GM23338 (cell line): ENCODE measurements at regions not wholly inside any gene's neighbourhood (a gene's known extent, or its start where the extent isn't known, plus 50 kb on each side); places are given as distances from the start of the nearest gene placed in this dataset.
A peak's percentile ranks its signal among the peaks of the same experiment; 100 is the strongest.

ENCODE experiments used
- ATAC-seq: fragments of 200-7000 bp; cut with Tn5 transposase; 3 replicates; pipeline ENCODE4 v1.9.1; 2020
- DNase-seq: peaks from one replicate; pipeline ENCODE4 v3.0.0-alpha.2; 2015; ENCODE audit warnings: low spot score
- H2AFZ ChIP-seq: fragments of 200-600 bp; sonication (generic); 2 replicates; pipeline ENCODE4 v1.8.0; 2016; ENCODE audit warnings: antibody characterized with exemption, mild to moderate bottlenecking, moderate library complexity
- H3F3A ChIP-seq: fragments of 200-600 bp; sonication (generic); replicated peaks from 2 replicates; pipeline ENCODE4 v1.8.0; 2017; ENCODE audit warnings: antibody characterized with exemption, mixed run types, low read depth
- H3K27ac ChIP-seq: fragments of 200-600 bp; sonication (generic); 2 replicates; pipeline ENCODE4 v1.6.1; 2016; ENCODE audit warnings: low read depth
- H3K27me3 ChIP-seq: fragments of 200-600 bp; sonication (generic); 2 replicates; pipeline ENCODE4 v1.8.0; 2016; ENCODE audit warnings: mild to moderate bottlenecking, mixed run types, moderate library complexity; ENCODE audit not compliant: insufficient read depth
- H3K36me3 ChIP-seq: fragments of 200-600 bp; sonication (generic); 2 replicates; pipeline ENCODE4 v1.8.0; 2016; ENCODE audit warnings: mild to moderate bottlenecking; ENCODE audit not compliant: insufficient read depth
- H3K4me1 ChIP-seq: fragments of 200-600 bp; sonication (generic); 2 replicates; pipeline ENCODE4 v1.8.0; 2016; ENCODE audit warnings: mild to moderate bottlenecking, moderate library complexity; ENCODE audit not compliant: insufficient read depth
- H3K4me2 ChIP-seq: fragments of 200-600 bp; sonication (generic); 2 replicates; pipeline ENCODE4 v1.7.1; 2017; ENCODE audit warnings: mixed run types
- H3K4me3 ChIP-seq: fragments of 200-600 bp; sonication (generic); 2 replicates; pipeline ENCODE4 v1.6.1; 2016; ENCODE audit warnings: mixed run types
- H3K79me2 ChIP-seq: fragments of 200-600 bp; sonication (generic); replicated peaks from 2 replicates; pipeline ENCODE4 v1.8.0; 2017; ENCODE audit warnings: mild to moderate bottlenecking; ENCODE audit not compliant: insufficient read depth
- H3K9me2 ChIP-seq: fragments of 200-600 bp; sonication (generic); 2 replicates; pipeline ENCODE4 v1.8.0; 2017; ENCODE audit not compliant: insufficient read depth
- H4K20me1 ChIP-seq: fragments of 200-600 bp; sonication (generic); replicated peaks from 2 replicates; pipeline ENCODE4 v1.8.0; 2017; ENCODE audit warnings: mild to moderate bottlenecking; ENCODE audit not compliant: insufficient read depth
- H3K27ac Mint-ChIP-seq: 2 replicates; pipeline ENCODE4 v1.8.0; 2020; ENCODE audit warnings: inconsistent platforms, mild to moderate bottlenecking, moderate library complexity, mixed read lengths
- H3K27me3 Mint-ChIP-seq: 3 replicates; pipeline ENCODE4 v1.8.0; 2022; ENCODE audit warnings: low read depth, mild to moderate bottlenecking, moderate library complexity, mixed read lengths, inconsistent platforms; ENCODE audit not compliant: insufficient read depth, poor library complexity
- H3K36me3 Mint-ChIP-seq: 3 replicates; pipeline ENCODE4 v1.8.0; 2021; ENCODE audit warnings: low read depth, mild to moderate bottlenecking, inconsistent platforms, moderate library complexity, mixed read lengths
- H3K4me1 Mint-ChIP-seq: 3 replicates; pipeline ENCODE4 v1.8.0; 2020; ENCODE audit warnings: mild to moderate bottlenecking, inconsistent platforms, mixed read lengths
- H3K4me3 Mint-ChIP-seq: 3 replicates; pipeline ENCODE4 v1.8.0; 2021; ENCODE audit warnings: moderate library complexity, mild to moderate bottlenecking, inconsistent platforms, mixed read lengths
- H3K9me3 Mint-ChIP-seq: 3 replicates; pipeline ENCODE4 v1.8.0; 2020; ENCODE audit warnings: moderate library complexity, mild to moderate bottlenecking, inconsistent platforms, mixed read lengths
- CREB1 ChIP-seq: fragments of 250-450 bp; sonication (Bioruptor Pico); IDR thresholded peaks from 2 replicates; pipeline ENCODE4 v1.5.0; 2020; ENCODE audit warnings: low read depth, mild to moderate bottlenecking, moderate library complexity
- EZH2 ChIP-seq: fragments of 200-600 bp; sonication (generic); IDR thresholded peaks from one replicate; pipeline ENCODE4 v1.8.0; 2017; ENCODE audit warnings: antibody characterized with exemption, mild to moderate bottlenecking, low read depth; ENCODE audit not compliant: unreplicated experiment
- EZH2phosphoT487 ChIP-seq: fragments of 200-600 bp; sonication (generic); IDR thresholded peaks from one replicate; pipeline ENCODE4 v1.8.1; 2018; ENCODE audit warnings: antibody characterized with exemption; ENCODE audit not compliant: unreplicated experiment
- JUNB ChIP-seq: IDR thresholded peaks from one replicate; pipeline ENCODE4 v1.6.1; 2016; ENCODE audit warnings: antibody characterized with exemption; ENCODE audit not compliant: unreplicated experiment
- POLR2AphosphoS5 ChIP-seq: IDR thresholded peaks from 2 replicates; pipeline ENCODE4 v1.6.1; 2016; ENCODE audit warnings: antibody characterized with exemption, low read depth
- STAT1 ChIP-seq: IDR thresholded peaks from one replicate; pipeline ENCODE4 v1.6.1; 2016; ENCODE audit warnings: antibody characterized with exemption; ENCODE audit not compliant: unreplicated experiment
- ZNF331 ChIP-seq: fragments of 250-450 bp; sonication (Bioruptor Pico); IDR thresholded peaks from 2 replicates; pipeline ENCODE4 v1.5.0; 2020; ENCODE audit warnings: low read depth, mild to moderate bottlenecking, moderate library complexity
- ZNF462 ChIP-seq: fragments of 250-450 bp; sonication (Bioruptor Pico); IDR thresholded peaks from 2 replicates; pipeline ENCODE4 v1.5.0; 2020; ENCODE audit warnings: mild to moderate bottlenecking, moderate library complexity

- TF ChIP-seq ZNF462 (no peak), ZNF331 (no peak), EZH2 (no peak), STAT1 (no peak), CREB1 (CRISPR knock-in tag) (no peak), POLR2AphosphoS5 (no peak)
Measured at GRCh38 chr6:102438171-102438570, 1044.7 kb downstream of the GRIK2 start (continued).

- Histone ChIP-seq H3K79me2 (no peaks in the 10 kb centered on the region), H3K27me3 (no peaks in the 10 kb centered on the region), H3K4me1 (no peaks in the 10 kb centered on the region), H3F3A (no peaks in the 10 kb centered on the region), H2AFZ (peak overlapping the region; percentile 53; the same call in 1 of the 2 replicates), H3K4me3 (no peak overlapping the region), H3K9me2 (0 out of 2 replicates have a peak, but pooled peaks cover 3% of the 10 kb centered on the region), H4K20me1 (no peaks in the 10 kb centered on the region), H3K4me2 (no peak overlapping the region), H3K27ac (no peak overlapping the region), H3K36me3 (no peaks in the 10 kb centered on the region)
- H3K4me3 Mint-ChIP-seq: no peak overlapping the region
- H3K9me3 Mint-ChIP-seq: no peaks in the 10 kb centered on the region
- TF ChIP-seq JUNB (no peak), STAT1 (no peak), EZH2 (no peak), EZH2phosphoT487 (no peak)
- no peak overlapping the region for H3K27ac Mint-ChIP-seq
- no peaks in the 10 kb centered on the region for H3K27me3 Mint-ChIP-seq
- no peak for ATAC-seq
- H3K36me3 Mint-ChIP-seq: no peaks in the 10 kb centered on the region
- DNase-seq: no peak
- H3K4me1 Mint-ChIP-seq: no peaks in the 10 kb centered on the region
Measured at GRCh38 chr6:102417368-102417998, 1024.0 kb downstream of the GRIK2 start.
